CD4-positive, alpha-beta T cell treated with Interleukin-6 at 100 ng/mL for 8 hours (primary cell): ENCODE measurements at regions not wholly inside any gene's neighbourhood (a gene's known extent, or its start where the extent isn't known, plus 50 kb on each side); places are given as distances from the start of the nearest gene placed in this dataset.

Experiments used
- DNase-seq: peaks from one replicate; pipeline ENCODE4 v3.0.0-alpha.2; 2020; ENCODE audit warnings: mixed read lengths, low spot score

GRCh38 chr13:72113076-72113475, 246.1 kb upstream of the DACH1 start:
- DNase-seq: no peak

GRCh38 chr13:72112216-72112615, 245.2 kb upstream of the DACH1 start:
- DNase-seq: no peak

- DNase-seq: no peak
These were observed 242.9 kb upstream of the DACH1 start for GRCh38 chr13:72109863-72110262.

GRCh38 chr13:72104656-72105180, 237.7 kb upstream of the DACH1 start:
- DNase-seq: no peak

- DNase-seq: no peak
These were observed 234.9 kb upstream of the DACH1 start for GRCh38 chr13:72101768-72102400.

- DNase-seq: no peak
These were observed 233.3 kb upstream of the DACH1 start for GRCh38 chr13:72100339-72100738.

- no peak for DNase-seq
These were observed 230.6 kb upstream of the DACH1 start for GRCh38 chr13:72097568-72097967.

- DNase-seq: no peak
These were observed 226.3 kb upstream of the DACH1 start for GRCh38 chr13:72093262-72093661.

- DNase-seq: no peak
These were observed 207.7 kb upstream of the DACH1 start for GRCh38 chr13:72074663-72075062.

GRCh38 chr13:72072261-72072660, 205.3 kb upstream of the DACH1 start:
- DNase-seq: no peak

- no peak for DNase-seq
These were observed 204.7 kb upstream of the DACH1 start for GRCh38 chr13:72071713-72072112.

- DNase-seq: no peak
These were observed 195.6 kb upstream of the DACH1 start for GRCh38 chr13:72062566-72062965.

- no peak for DNase-seq
These were observed 194.6 kb upstream of the DACH1 start for GRCh38 chr13:72061613-72062012.

- DNase-seq: no peak
These were observed 183.2 kb upstream of the DACH1 start for GRCh38 chr13:72050251-72050650.

- DNase-seq: no peak
These were observed 176.4 kb upstream of the DACH1 start for GRCh38 chr13:72043366-72043765.

GRCh38 chr13:72041165-72041564, 174.2 kb upstream of the DACH1 start:
- DNase-seq: no peak

- DNase-seq: no peak
These were observed 172.1 kb upstream of the DACH1 start for GRCh38 chr13:72039126-72039525.

GRCh38 chr13:72029981-72030380, 163.0 kb upstream of the DACH1 start:
- no peak for DNase-seq

- DNase-seq: no peak
These were observed 158.8 kb upstream of the DACH1 start for GRCh38 chr13:72025836-72026235.

GRCh38 chr13:72023895-72024294, 156.9 kb upstream of the DACH1 start:
- no peak for DNase-seq

- no peak for DNase-seq
These were observed 138.5 kb upstream of the DACH1 start for GRCh38 chr13:72005455-72005854.

GRCh38 chr13:72004784-72005374, 137.9 kb upstream of the DACH1 start:
- no peak for DNase-seq

- DNase-seq: no peak
These were observed 137.2 kb upstream of the DACH1 start for GRCh38 chr13:72004246-72004645.

GRCh38 chr13:71998223-71998622, 131.2 kb upstream of the DACH1 start:
- no peak for DNase-seq
